Keratinocyte (primary cell): ENCODE measurements at regions not wholly inside any gene's neighbourhood (a gene's known extent, or its start where the extent isn't known, plus 50 kb on each side); places are given as distances from the start of the nearest gene placed in this dataset.

ENCODE experiments used
- DNase-seq: peaks from one replicate; pipeline ENCODE4 v3.0.0-alpha.2; 2011; ENCODE audit warnings: low read depth, missing footprints, low spot score
- FAIRE-seq: peaks from 2 replicates; lab custom pipeline; 2011; peaks lifted over from hg19 to GRCh38; lab: Jason Lieb, UNC
- H2AFZ ChIP-seq: 2 replicates; pipeline ENCODE4 v1.6.0; 2012; ENCODE audit warnings: low read length, control low read depth, inconsistent platforms; ENCODE audit not compliant: control insufficient read depth
- H3K27ac ChIP-seq: 2 replicates; pipeline ENCODE4 v1.5.1; 2011; ENCODE audit warnings: low read length; ENCODE audit not compliant: control insufficient read depth, insufficient read depth
- H3K27me3 ChIP-seq: 3 replicates; pipeline ENCODE4 v1.6.0; 2011; ENCODE audit warnings: low read length; ENCODE audit not compliant: control insufficient read depth, insufficient read depth; ENCODE audit errors: extremely low read depth
- H3K36me3 ChIP-seq, 2 experiments: 2 replicates in 1 of 2; 3 replicates in 1 of 2; pipeline ENCODE4 v1.5.1; 2011; ENCODE audit warnings: low read length in 2 of 2, mild to moderate bottlenecking in 1 of 2; ENCODE audit not compliant: control insufficient read depth in 2 of 2, insufficient read depth in 2 of 2; ENCODE audit errors: extremely low read depth in 1 of 2
- H3K4me1 ChIP-seq: 3 replicates; pipeline ENCODE4 v1.5.1; 2011; ENCODE audit warnings: low read length; ENCODE audit not compliant: control insufficient read depth, insufficient read depth; ENCODE audit errors: extremely low read depth
- H3K4me2 ChIP-seq: 3 replicates; pipeline ENCODE4 v1.6.0; 2011; ENCODE audit warnings: low read depth, low read length; ENCODE audit not compliant: control insufficient read depth, insufficient read depth; ENCODE audit errors: extremely low read depth
- H3K4me3 ChIP-seq, 3 experiments: fragments of 200-600 bp in 1 of 3; sonication (generic) in 1 of 3; 2 replicates in 2 of 3; 3 replicates in 1 of 3; pipeline ENCODE4 v1.5.1; 2011 to 2016; ENCODE audit warnings: low read length in 3 of 3, mild to moderate bottlenecking in 3 of 3, control low read depth in 2 of 3, inconsistent platforms in 1 of 3, low read depth in 1 of 3, mixed read lengths in 1 of 3, mixed run types in 1 of 3, moderate library complexity in 1 of 3; ENCODE audit not compliant: control insufficient read depth in 2 of 3, insufficient read depth in 2 of 3; ENCODE audit errors: extremely low read depth in 1 of 3
- H3K79me2 ChIP-seq: 2 replicates; pipeline ENCODE4 v1.6.0; 2012; ENCODE audit warnings: low read length; ENCODE audit not compliant: control insufficient read depth, insufficient read depth
- H3K9ac ChIP-seq: 3 replicates; pipeline ENCODE4 v1.6.0; 2011; ENCODE audit warnings: low read length; ENCODE audit not compliant: control insufficient read depth, insufficient read depth; ENCODE audit errors: extremely low read depth
- H3K9me1 ChIP-seq: 3 replicates; pipeline ENCODE4 v1.6.0; 2011; ENCODE audit warnings: low read length; ENCODE audit not compliant: control insufficient read depth, insufficient read depth; ENCODE audit errors: extremely low read depth
- H3K9me3 ChIP-seq: 2 replicates; pipeline ENCODE4 v1.5.1; 2012; ENCODE audit warnings: low read depth, low read length; ENCODE audit not compliant: control insufficient read depth
- H4K20me1 ChIP-seq: 3 replicates; pipeline ENCODE4 v1.6.0; 2011; ENCODE audit warnings: low read length; ENCODE audit not compliant: control insufficient read depth, insufficient read depth; ENCODE audit errors: extremely low read depth
- EZH2 ChIP-seq: IDR thresholded peaks from one replicate; pipeline ENCODE4 v1.6.1; 2012; ENCODE audit warnings: inconsistent platforms, mild to moderate bottlenecking, low read length, moderate library complexity
- dilution Hi-C: fragments of 300-500 bp; cut with MboI; formaldehyde crosslinking; loops from one replicate; pipeline ENCODE4 v1.7.0; 2020; ENCODE audit warnings: low sequenced_read_pairs; ENCODE audit not compliant: extremely low pct_ligation_motif_present
- TF ChIP-seq, protein P1 (sequence below), 3 experiments: IDR thresholded peaks in 1 of 3; conservative IDR thresholded peaks in 1 of 3; optimal IDR thresholded peaks in 1 of 3; 2 replicates in 2 of 3; 3 replicates in 1 of 3; pipeline versions ENCODE3 to v1.5.1; 2011; ENCODE audit warnings: low read length in 3 of 3, mild to moderate bottlenecking in 3 of 3, moderate library complexity in 2 of 3, control low read depth in 1 of 3, inconsistent platforms in 1 of 3; ENCODE audit not compliant: insufficient read depth in 2 of 3; ENCODE audit errors: extremely low read depth in 1 of 3

DNA sequence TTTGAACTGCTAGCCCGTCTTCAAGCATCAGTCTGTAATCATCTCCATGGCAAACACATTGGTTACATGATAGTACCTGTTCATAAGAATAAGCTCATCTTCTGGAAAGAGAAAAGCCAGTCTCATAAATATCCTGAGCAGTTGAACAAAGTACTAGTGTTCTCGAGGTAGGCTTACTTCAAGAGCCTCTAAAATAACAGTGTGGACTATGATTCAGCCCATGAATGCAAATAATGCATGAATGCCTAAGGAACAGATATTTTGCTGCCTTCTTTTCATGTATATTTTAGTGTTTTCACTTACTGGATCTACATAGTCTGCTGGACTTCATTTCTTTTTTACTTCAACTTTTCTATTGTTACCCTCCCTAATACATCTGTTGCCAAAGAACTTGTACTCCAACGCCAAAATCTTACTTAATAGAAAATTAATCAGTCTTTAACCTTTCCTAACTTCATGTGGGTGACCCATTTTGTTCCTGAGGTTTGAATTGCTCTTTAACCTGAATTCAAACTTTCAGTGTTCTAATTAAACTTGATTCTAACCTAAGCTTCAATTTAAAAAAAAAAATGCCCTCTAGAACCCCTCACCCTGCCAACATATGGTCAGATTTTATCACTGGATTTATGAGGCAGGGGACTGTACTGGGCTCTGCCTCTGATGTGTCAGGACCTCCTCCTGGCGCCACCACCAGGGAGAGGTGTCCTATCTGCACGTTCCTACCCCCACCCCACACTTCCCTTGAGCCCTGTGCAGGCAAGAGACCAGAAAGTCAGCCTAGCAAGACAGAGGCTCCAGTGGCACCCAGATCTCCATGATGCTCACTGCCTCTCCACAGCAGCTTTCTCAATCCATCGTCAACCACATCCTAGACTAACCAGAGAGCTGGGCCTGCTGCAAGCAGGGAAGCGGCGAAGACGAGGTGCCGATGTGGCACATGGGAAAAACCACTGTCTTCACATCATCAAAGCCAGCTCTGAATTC, 264.7 kb upstream of the ID2 start:
- H3K4me2 ChIP-seq: no peak overlapping the region
- H4K20me1 ChIP-seq: no peaks in the 10 kb centered on the region
- no peaks in the 10 kb centered on the region for H3K4me1 ChIP-seq
- no peaks in the 10 kb centered on the region for H3K27me3 ChIP-seq
- dilution Hi-C loops: no loop called here
- no peaks in the 10 kb centered on the region for H3K36me3 ChIP-seq
- FAIRE-seq (no peak), DNase-seq (no peak)
- no peak overlapping the region for H3K9ac ChIP-seq
- TF ChIP-seq, protein P1, sequence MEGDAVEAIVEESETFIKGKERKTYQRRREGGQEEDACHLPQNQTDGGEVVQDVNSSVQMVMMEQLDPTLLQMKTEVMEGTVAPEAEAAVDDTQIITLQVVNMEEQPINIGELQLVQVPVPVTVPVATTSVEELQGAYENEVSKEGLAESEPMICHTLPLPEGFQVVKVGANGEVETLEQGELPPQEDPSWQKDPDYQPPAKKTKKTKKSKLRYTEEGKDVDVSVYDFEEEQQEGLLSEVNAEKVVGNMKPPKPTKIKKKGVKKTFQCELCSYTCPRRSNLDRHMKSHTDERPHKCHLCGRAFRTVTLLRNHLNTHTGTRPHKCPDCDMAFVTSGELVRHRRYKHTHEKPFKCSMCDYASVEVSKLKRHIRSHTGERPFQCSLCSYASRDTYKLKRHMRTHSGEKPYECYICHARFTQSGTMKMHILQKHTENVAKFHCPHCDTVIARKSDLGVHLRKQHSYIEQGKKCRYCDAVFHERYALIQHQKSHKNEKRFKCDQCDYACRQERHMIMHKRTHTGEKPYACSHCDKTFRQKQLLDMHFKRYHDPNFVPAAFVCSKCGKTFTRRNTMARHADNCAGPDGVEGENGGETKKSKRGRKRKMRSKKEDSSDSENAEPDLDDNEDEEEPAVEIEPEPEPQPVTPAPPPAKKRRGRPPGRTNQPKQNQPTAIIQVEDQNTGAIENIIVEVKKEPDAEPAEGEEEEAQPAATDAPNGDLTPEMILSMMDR (optimal IDR thresholded peaks at IDR 0.05 in 1 of 3, IDR thresholded peaks at IDR 0.05 in 1 of 3, conservative IDR thresholded peaks at IDR 0.05 in 1 of 3; ENCODE audit: extremely low read depth in 1 of 3, insufficient read depth in 2 of 3, low read length in 3 of 3): no peak
- TF ChIP-seq EZH2: no peak
- no peak overlapping the region for H3K27ac ChIP-seq
- no peak overlapping the region for H3K4me3 ChIP-seq
- no peaks in the 10 kb centered on the region for H3K9me1 ChIP-seq
- H3K79me2 ChIP-seq: no peaks in the 10 kb centered on the region
- H2AFZ ChIP-seq: no peak overlapping the region
- no peaks in the 10 kb centered on the region for H3K9me3 ChIP-seq

DNA sequence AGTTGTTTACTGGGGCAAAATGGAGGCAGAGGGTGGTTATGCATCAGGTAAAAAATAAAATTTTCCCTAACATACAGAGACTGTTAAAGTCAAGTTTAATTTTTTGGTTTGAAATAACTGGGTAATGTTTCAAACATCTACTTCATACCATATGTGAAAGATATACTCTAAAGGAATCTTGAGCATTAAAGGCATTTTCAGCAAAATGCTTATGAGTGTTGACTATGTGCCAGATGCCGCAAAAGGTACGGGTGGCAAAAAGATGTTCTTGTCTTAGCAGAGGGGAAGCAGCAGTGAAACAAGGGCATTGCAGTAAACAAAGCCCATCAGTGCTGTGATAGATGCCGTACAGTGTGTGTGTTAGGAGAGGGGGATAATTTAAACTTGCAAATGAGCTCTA, 263.1 kb upstream of the ID2 start:
- H3K27me3 ChIP-seq: no peaks in the 10 kb centered on the region
- no peaks in the 10 kb centered on the region for H3K9me1 ChIP-seq
- no peaks in the 10 kb centered on the region for H3K36me3 ChIP-seq
- no peaks in the 10 kb centered on the region for H4K20me1 ChIP-seq
- no peak for DNase-seq
- no peak for FAIRE-seq
- TF ChIP-seq EZH2: no peak
- TF ChIP-seq, protein P1 (optimal IDR thresholded peaks at IDR 0.05 in 1 of 3, IDR thresholded peaks at IDR 0.05 in 1 of 3, conservative IDR thresholded peaks at IDR 0.05 in 1 of 3; ENCODE audit: extremely low read depth in 1 of 3, insufficient read depth in 2 of 3, low read length in 3 of 3): no peak
- H3K4me3 ChIP-seq: no peak overlapping the region
- dilution Hi-C loops: no loop called here
- no peaks in the 10 kb centered on the region for H3K79me2 ChIP-seq
- no peaks in the 10 kb centered on the region for H3K9me3 ChIP-seq
- no peak overlapping the region for H2AFZ ChIP-seq
- H3K4me1 ChIP-seq: no peaks in the 10 kb centered on the region
- no peak overlapping the region for H3K27ac ChIP-seq
- no peak overlapping the region for H3K4me2 ChIP-seq
- no peak overlapping the region for H3K9ac ChIP-seq
